SK-N-SH (cell line): ENCODE measurements at regions not wholly inside any gene's neighbourhood (a gene's known extent, or its start where the extent isn't known, plus 50 kb on each side); places are given as distances from the start of the nearest gene placed in this dataset.

Source experiments
- CHD2 ChIP-seq: fragments of 150-350 bp; IDR thresholded peaks from 2 replicates; pipeline ENCODE4 v1.6.1; 2018; ENCODE audit warnings: low read length; ENCODE audit not compliant: partially characterized antibody
- EP300 ChIP-seq, 2 experiments: IDR thresholded peaks; 2 replicates each; pipeline versions ENCODE4 v1.4.0 to v1.6.1; 2012; ENCODE audit warnings: borderline replicate concordance in 1 of 2, low read depth in 1 of 2, low read length in 1 of 2
- FOSL2 ChIP-seq: IDR thresholded peaks from 2 replicates; pipeline ENCODE4 v1.4.0; 2012; ENCODE audit warnings: low read depth, mild to moderate bottlenecking, moderate library complexity, borderline replicate concordance
- NRF1 ChIP-seq: IDR thresholded peaks from 2 replicates; pipeline ENCODE4 v1.6.1; 2012; ENCODE audit warnings: low read depth, mild to moderate bottlenecking, low read length
- POLR2AphosphoS5 ChIP-seq: IDR thresholded peaks from 2 replicates; pipeline ENCODE4 v1.6.1; 2012; ENCODE audit warnings: low read depth, low read length
- RCOR1 ChIP-seq: fragments of 150-350 bp; IDR thresholded peaks from 2 replicates; pipeline ENCODE4 v1.6.1; 2017; ENCODE audit warnings: antibody characterized with exemption, low read length
- SMC3 ChIP-seq: IDR thresholded peaks from 2 replicates; pipeline ENCODE4 v1.6.1; 2012; ENCODE audit warnings: low read depth, low read length, improper control_type of control experiment
- TEAD4 ChIP-seq: IDR thresholded peaks from 2 replicates; pipeline ENCODE4 v1.4.0; 2012; ENCODE audit warnings: mild to moderate bottlenecking, borderline replicate concordance; ENCODE audit not compliant: insufficient read depth
- YY1 ChIP-seq: IDR thresholded peaks from 2 replicates; pipeline ENCODE4 v1.4.0; 2012; ENCODE audit warnings: low read depth, mild to moderate bottlenecking
- TF ChIP-seq, protein P1 (sequence below): IDR thresholded peaks from 2 replicates; pipeline ENCODE4 v1.6.1; 2012; ENCODE audit warnings: mild to moderate bottlenecking, low read depth, low read length, moderate library complexity
- TF ChIP-seq, protein P2 (sequence below): fragments of 200-600 bp; sonication (generic); IDR thresholded peaks from 2 replicates; pipeline ENCODE4 v1.6.1; 2017; ENCODE audit warnings: antibody characterized with exemption, mild to moderate bottlenecking, moderate library complexity
- TF ChIP-seq, protein P3 (sequence below): IDR thresholded peaks from 2 replicates; pipeline ENCODE4; 2012

DNA sequence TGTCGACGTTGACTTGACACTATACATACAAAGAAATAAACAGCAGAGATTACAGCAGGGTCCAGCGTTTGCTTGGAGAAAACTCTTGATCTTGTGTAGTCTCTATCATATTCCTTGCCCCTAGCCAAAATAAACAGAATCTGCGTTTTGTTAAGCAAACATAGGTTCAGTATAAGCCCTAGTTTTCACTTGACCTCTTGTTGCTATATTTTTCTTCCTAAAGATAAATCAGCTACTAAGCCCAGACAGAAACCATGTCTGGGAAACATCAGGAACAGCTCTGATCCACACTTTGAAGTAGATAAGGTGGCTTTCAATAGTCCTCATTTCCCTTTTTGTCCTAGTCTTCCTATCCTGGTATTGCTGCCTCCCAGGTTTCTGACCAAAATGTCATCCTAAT, 328.2 kb upstream of the MAGI2 start:
- TF ChIP-seq EP300 (IDR thresholded peaks at IDR 0.05; ENCODE audit: borderline replicate concordance in 1 of 2, low read depth in 1 of 2, low read length in 1 of 2) = no peak; a peak in 1 of 4 replicates
- no peak for TF ChIP-seq RCOR1
- TF ChIP-seq, protein P1, sequence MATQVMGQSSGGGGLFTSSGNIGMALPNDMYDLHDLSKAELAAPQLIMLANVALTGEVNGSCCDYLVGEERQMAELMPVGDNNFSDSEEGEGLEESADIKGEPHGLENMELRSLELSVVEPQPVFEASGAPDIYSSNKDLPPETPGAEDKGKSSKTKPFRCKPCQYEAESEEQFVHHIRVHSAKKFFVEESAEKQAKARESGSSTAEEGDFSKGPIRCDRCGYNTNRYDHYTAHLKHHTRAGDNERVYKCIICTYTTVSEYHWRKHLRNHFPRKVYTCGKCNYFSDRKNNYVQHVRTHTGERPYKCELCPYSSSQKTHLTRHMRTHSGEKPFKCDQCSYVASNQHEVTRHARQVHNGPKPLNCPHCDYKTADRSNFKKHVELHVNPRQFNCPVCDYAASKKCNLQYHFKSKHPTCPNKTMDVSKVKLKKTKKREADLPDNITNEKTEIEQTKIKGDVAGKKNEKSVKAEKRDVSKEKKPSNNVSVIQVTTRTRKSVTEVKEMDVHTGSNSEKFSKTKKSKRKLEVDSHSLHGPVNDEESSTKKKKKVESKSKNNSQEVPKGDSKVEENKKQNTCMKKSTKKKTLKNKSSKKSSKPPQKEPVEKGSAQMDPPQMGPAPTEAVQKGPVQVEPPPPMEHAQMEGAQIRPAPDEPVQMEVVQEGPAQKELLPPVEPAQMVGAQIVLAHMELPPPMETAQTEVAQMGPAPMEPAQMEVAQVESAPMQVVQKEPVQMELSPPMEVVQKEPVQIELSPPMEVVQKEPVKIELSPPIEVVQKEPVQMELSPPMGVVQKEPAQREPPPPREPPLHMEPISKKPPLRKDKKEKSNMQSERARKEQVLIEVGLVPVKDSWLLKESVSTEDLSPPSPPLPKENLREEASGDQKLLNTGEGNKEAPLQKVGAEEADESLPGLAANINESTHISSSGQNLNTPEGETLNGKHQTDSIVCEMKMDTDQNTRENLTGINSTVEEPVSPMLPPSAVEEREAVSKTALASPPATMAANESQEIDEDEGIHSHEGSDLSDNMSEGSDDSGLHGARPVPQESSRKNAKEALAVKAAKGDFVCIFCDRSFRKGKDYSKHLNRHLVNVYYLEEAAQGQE = no peak
- TF ChIP-seq, protein P2, sequence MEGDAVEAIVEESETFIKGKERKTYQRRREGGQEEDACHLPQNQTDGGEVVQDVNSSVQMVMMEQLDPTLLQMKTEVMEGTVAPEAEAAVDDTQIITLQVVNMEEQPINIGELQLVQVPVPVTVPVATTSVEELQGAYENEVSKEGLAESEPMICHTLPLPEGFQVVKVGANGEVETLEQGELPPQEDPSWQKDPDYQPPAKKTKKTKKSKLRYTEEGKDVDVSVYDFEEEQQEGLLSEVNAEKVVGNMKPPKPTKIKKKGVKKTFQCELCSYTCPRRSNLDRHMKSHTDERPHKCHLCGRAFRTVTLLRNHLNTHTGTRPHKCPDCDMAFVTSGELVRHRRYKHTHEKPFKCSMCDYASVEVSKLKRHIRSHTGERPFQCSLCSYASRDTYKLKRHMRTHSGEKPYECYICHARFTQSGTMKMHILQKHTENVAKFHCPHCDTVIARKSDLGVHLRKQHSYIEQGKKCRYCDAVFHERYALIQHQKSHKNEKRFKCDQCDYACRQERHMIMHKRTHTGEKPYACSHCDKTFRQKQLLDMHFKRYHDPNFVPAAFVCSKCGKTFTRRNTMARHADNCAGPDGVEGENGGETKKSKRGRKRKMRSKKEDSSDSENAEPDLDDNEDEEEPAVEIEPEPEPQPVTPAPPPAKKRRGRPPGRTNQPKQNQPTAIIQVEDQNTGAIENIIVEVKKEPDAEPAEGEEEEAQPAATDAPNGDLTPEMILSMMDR = no peak
- no peak for TF ChIP-seq FOSL2
- TF ChIP-seq, protein P3, sequence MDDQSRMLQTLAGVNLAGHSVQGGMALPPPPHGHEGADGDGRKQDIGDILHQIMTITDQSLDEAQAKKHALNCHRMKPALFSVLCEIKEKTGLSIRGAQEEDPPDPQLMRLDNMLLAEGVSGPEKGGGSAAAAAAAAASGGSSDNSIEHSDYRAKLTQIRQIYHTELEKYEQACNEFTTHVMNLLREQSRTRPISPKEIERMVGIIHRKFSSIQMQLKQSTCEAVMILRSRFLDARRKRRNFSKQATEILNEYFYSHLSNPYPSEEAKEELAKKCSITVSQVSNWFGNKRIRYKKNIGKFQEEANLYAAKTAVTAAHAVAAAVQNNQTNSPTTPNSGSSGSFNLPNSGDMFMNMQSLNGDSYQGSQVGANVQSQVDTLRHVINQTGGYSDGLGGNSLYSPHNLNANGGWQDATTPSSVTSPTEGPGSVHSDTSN = peak; percentile 43
- TF ChIP-seq YY1 = no peak
- no peak for TF ChIP-seq POLR2AphosphoS5
- no peak for TF ChIP-seq SMC3
- no peak for TF ChIP-seq TEAD4
- TF ChIP-seq CHD2 = no peak
- no peak for TF ChIP-seq NRF1
